K562 (cell line): ENCODE measurements at regions not wholly inside any gene's neighbourhood (a gene's known extent, or its start where the extent isn't known, plus 50 kb on each side); places are given as distances from the start of the nearest gene placed in this dataset.

ENCODE experiments used
- CBX3 ChIP-seq, 2 experiments: IDR thresholded peaks; 1 replicate in 1 of 2; 2 replicates in 1 of 2; pipeline ENCODE4 v1.6.1; 2012; ENCODE audit warnings: inconsistent platforms in 2 of 2, low read length in 2 of 2, borderline replicate concordance in 1 of 2, control low read depth in 1 of 2
- CEBPG ChIP-seq, 3 experiments: fragments of 200-800 bp in 1 of 3; sonication (Bioruptor generic) in 1 of 3; sonication (generic) in 1 of 3; formaldehyde crosslinking in 1 of 3; IDR thresholded peaks in 2 of 3; conservative IDR thresholded peaks in 1 of 3; 2 replicates each; pipeline versions ENCODE4 v1.6.1 to v1.8.0; 2016 to 2022; ENCODE audit warnings: missing compliant biosample characterization in 2 of 3, missing genetic modification characterization in 2 of 3, mild to moderate bottlenecking in 1 of 3, missing genetic modification reagents in 1 of 3
- CTCF ChIP-seq, 3 experiments: IDR thresholded peaks in 2 of 3; conservative IDR thresholded peaks in 1 of 3; 2 replicates each; pipeline ENCODE4 v1.5.1; 2011 to 2012; ENCODE audit warnings: low read length in 3 of 3, mild to moderate bottlenecking in 3 of 3, control low read depth in 2 of 3, improper control_type of control experiment in 1 of 3, inconsistent platforms in 1 of 3, low read depth in 1 of 3, mixed read lengths in 1 of 3, moderate library complexity in 1 of 3; ENCODE audit not compliant: insufficient read depth in 2 of 3
- MTA1 ChIP-seq: fragments of 450-650 bp; IDR thresholded peaks from 2 replicates; pipeline ENCODE4 v1.6.1; 2017; ENCODE audit warnings: borderline replicate concordance
- SREBF2 ChIP-seq: sonication (generic); formaldehyde crosslinking; IDR thresholded peaks from 2 replicates; pipeline ENCODE4 v1.4.0; 2020; ENCODE audit warnings: mild to moderate bottlenecking, missing genetic modification reagents

GRCh38 chr10:43994539-43994938 is 345.9 kb upstream of the ZNF32 start:
- no peak for TF ChIP-seq MTA1
- TF ChIP-seq CTCF (IDR thresholded peaks at IDR 0.05 in 2 of 3, conservative IDR thresholded peaks at IDR 0.05 in 1 of 3; ENCODE audit: insufficient read depth in 2 of 3, low read depth in 1 of 3, low read length in 3 of 3), result no peak
- no peak for TF ChIP-seq CEBPG (CRISPR knock-in tag; IDR thresholded peaks at IDR 0.05)
- no peak for TF ChIP-seq CEBPG (tag; conservative IDR thresholded peaks at IDR 0.05 in 1 of 2, IDR thresholded peaks at IDR 0.05 in 1 of 2)
- no peak for TF ChIP-seq SREBF2
- no peak for TF ChIP-seq CBX3 (IDR thresholded peaks at IDR 0.05; ENCODE audit: borderline replicate concordance in 1 of 2, low read length in 2 of 2)
